ENCODE measurements at regions not wholly inside any gene's neighbourhood (a gene's known extent, or its start where the extent isn't known, plus 50 kb on each side); places are given as distances from the start of the nearest gene placed in this dataset.
"Not testable (repeated sequence)": the region's sequence is repeated elsewhere in the genome, so short reads cannot be mapped to it uniquely, and the experiment has no call there.

GRCh38 chr20:36082315-36082915, 72.1 kb upstream of the EPB41L1 start:
- DNase-seq: no peak

GRCh38 chr20:36083200-36083599, 71.3 kb upstream of the EPB41L1 start:
- DNase-seq: not testable (repeated sequence)

GRCh38 chr20:36084356-36084755, 70.2 kb upstream of the EPB41L1 start:
- DNase-seq: no peak

GRCh38 chr20:36084897-36085613, 69.5 kb upstream of the EPB41L1 start:
- DNase-seq: no peak

- no peak for DNase-seq
These were observed 68.8 kb upstream of the EPB41L1 start for GRCh38 chr20:36085686-36086267.

GRCh38 chr20:36086767-36087166, 67.8 kb upstream of the EPB41L1 start:
- no peak for DNase-seq

GRCh38 chr20:36090223-36090622, 64.3 kb upstream of the EPB41L1 start:
- DNase-seq: no peak

- DNase-seq: no peak
These were observed 62.8 kb upstream of the EPB41L1 start for GRCh38 chr20:36091561-36092397.

GRCh38 chr20:36092398-36093024, 62.0 kb upstream of the EPB41L1 start:
- DNase-seq: peak; percentile 23

GRCh38 chr20:36093025-36093803, 61.3 kb upstream of the EPB41L1 start:
- peak; percentile 45 for DNase-seq

- DNase-seq: no peak
These were observed 60.8 kb upstream of the EPB41L1 start for GRCh38 chr20:36093804-36094145.

GRCh38 chr20:36094497-36094896, 60.0 kb upstream of the EPB41L1 start:
- no peak for DNase-seq

GRCh38 chr20:36096435-36096834, 58.1 kb upstream of the EPB41L1 start:
- DNase-seq: no peak

- DNase-seq: no peak
These were observed 57.0 kb upstream of the EPB41L1 start for GRCh38 chr20:36097337-36098151.

GRCh38 chr20:36098364-36098763, 56.2 kb upstream of the EPB41L1 start:
- no peak for DNase-seq

- no peak for DNase-seq
These were observed 55.4 kb upstream of the EPB41L1 start for GRCh38 chr20:36099106-36099505.

GRCh38 chr20:36101192-36101591, 53.3 kb upstream of the EPB41L1 start:
- no peak for DNase-seq

GRCh38 chr20:36102306-36102705, 52.2 kb upstream of the EPB41L1 start:
- DNase-seq: no peak

GRCh38 chr20:36102809-36103596, 51.5 kb upstream of the EPB41L1 start:
- no peak for DNase-seq

GRCh38 chr20:36104244-36104643, 50.3 kb upstream of the EPB41L1 start:
- DNase-seq: no peak

All from CD4-positive, alpha-beta T cell treated with Interleukin-17A for 4 hours (primary cell).